Mammary epithelial cell (primary cell): ENCODE measurements at regions not wholly inside any gene's neighbourhood (a gene's known extent, or its start where the extent isn't known, plus 50 kb on each side); places are given as distances from the start of the nearest gene placed in this dataset.

Source experiments
- CTCF ChIP-seq, 2 donors: IDR thresholded peaks in 1 of 2; conservative IDR thresholded peaks in 1 of 2; 2 replicates each; pipeline ENCODE4 v1.5.1; 2011 to 2012; ENCODE audit warnings: inconsistent platforms in 2 of 2, low read length in 2 of 2, mild to moderate bottlenecking in 2 of 2, control low read depth in 1 of 2, low read depth in 1 of 2; ENCODE audit not compliant: insufficient read depth in 1 of 2; ENCODE audit errors: extremely low read depth in 1 of 2
- EZH2 ChIP-seq: IDR thresholded peaks from 2 replicates; pipeline ENCODE4 v1.6.1; 2012; ENCODE audit warnings: low read length, inconsistent platforms, borderline replicate concordance

DNA sequence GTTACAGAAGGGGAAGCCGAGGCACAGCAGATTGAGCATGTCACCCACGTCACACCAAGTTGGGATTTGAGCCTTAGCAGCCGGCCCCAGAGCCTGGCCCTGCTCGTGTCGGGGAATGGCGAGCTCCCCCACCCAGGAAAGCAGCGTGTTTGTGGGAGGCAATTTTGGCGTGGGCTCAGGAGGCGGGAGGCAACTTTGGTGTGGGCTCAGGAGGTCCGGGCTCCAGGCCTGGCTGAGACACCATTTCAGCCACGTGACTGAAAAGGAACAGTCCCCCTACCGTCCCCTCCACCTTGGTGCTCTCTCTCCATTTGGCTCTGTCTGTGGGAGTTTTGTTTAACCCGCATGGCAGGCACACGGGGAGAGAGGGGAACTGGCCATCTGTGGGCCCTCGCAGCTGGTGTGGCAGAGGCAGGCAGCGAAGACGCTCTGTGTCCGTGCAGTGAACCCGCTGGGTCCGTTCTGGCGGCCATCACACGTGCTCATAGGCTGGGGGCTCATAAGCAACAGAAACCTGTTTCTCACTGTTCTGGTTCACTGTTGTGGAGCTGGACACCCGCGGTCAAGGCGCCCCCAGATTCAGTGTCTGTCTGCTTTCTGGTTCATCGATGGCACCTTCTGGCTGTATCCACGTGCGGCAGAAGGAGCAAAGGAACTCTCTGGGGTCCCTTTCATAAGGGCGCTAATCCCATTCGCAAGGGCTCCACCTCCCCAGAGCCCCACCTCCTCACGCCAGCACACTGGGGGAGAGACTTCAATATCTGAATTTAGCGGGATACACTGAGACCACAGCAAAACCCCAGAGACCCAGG, 110.2 kb downstream of the CRYAA start:
- TF ChIP-seq CTCF (conservative IDR thresholded peaks at IDR 0.05 in 1 of 2, IDR thresholded peaks at IDR 0.05 in 1 of 2; ENCODE audit: extremely low read depth in 1 of 2, insufficient read depth in 1 of 2, low read depth in 1 of 2, low read length in 2 of 2) (no peak), EZH2 (no peak)
